GM13976 (cell line): ENCODE measurements at regions not wholly inside any gene's neighbourhood (a gene's known extent, or its start where the extent isn't known, plus 50 kb on each side); places are given as distances from the start of the nearest gene placed in this dataset.

Experiments
- DNase-seq: peaks from one replicate; pipeline ENCODE4 v3.0.0; 2012; ENCODE audit warnings: low spot score
- CTCF ChIP-seq: IDR thresholded peaks from 2 replicates; pipeline ENCODE4 v1.5.1; 2012; ENCODE audit warnings: borderline replicate concordance, mild to moderate bottlenecking; ENCODE audit not compliant: insufficient read depth; ENCODE audit errors: extremely low read depth, missing control alignments, control extremely low read depth
- in situ Hi-C: fragments of 300-500 bp; cut with MboI; formaldehyde crosslinking; loops from one replicate; pipeline ENCODE4 v1.12.0; 2022; ENCODE audit warnings: low sequenced_read_pairs, mixed read lengths, inconsistent platforms; ENCODE audit not compliant: unreplicated experiment

GRCh38 chr9:88773126-88773525, 218.1 kb upstream of the S1PR3 start:
- TF ChIP-seq CTCF, result no peak
- in situ Hi-C loops, result no loop called here
- DNase-seq, result no peak

- in situ Hi-C loops, result no loop called here
- no peak for DNase-seq
- TF ChIP-seq CTCF, result no peak
These were observed 217.5 kb upstream of the S1PR3 start for GRCh38 chr9:88773627-88774244.

- no peak for DNase-seq
- in situ Hi-C loops, result no loop called here
- TF ChIP-seq CTCF, result no peak
These were observed 216.2 kb upstream of the S1PR3 start for GRCh38 chr9:88775037-88775471.

- DNase-seq, result no peak
- no peak for TF ChIP-seq CTCF
- in situ Hi-C loops, result no loop called here
These were observed 215.7 kb upstream of the S1PR3 start for GRCh38 chr9:88775559-88775958.

- DNase-seq, result no peak
- no peak for TF ChIP-seq CTCF
- in situ Hi-C loops, result no loop called here
These were observed 215.3 kb upstream of the S1PR3 start for GRCh38 chr9:88775966-88776365.

GRCh38 chr9:88776717-88777497, 214.4 kb upstream of the S1PR3 start:
- TF ChIP-seq CTCF, result no peak
- DNase-seq, result no peak
- in situ Hi-C loops, result no loop called here
